Tibial artery (tissue), 4 donors: ENCODE measurements at regions not wholly inside any gene's neighbourhood (a gene's known extent, or its start where the extent isn't known, plus 50 kb on each side); places are given as distances from the start of the nearest gene placed in this dataset.

ENCODE experiments used
- DNase-seq, 2 donors: peaks; one replicate each; pipeline ENCODE4 v3.0.0-alpha.2; 2019
- H3K27ac ChIP-seq, 2 donors: fragments of 200-600 bp; sonication (generic) in 1 of 2; 1 replicate in 1 of 2; 2 replicates in 1 of 2; pipeline ENCODE4 v1.5.1; 2018 to 2019; ENCODE audit warnings: mild to moderate bottlenecking in 1 of 2
- H3K27me3 ChIP-seq, 2 donors: fragments of 200-600 bp; sonication (generic) in 1 of 2; one replicate each; pipeline versions ENCODE4 v1.5.1 to v1.6.0; 2016 to 2019
- H3K36me3 ChIP-seq, 3 donors: fragments of 200-600 bp; sonication (generic) in 2 of 3; one replicate each; pipeline ENCODE4 v1.5.1; 2016 to 2019; ENCODE audit warnings: mild to moderate bottlenecking in 2 of 3
- H3K4me1 ChIP-seq, 4 donors: fragments of 200-600 bp; sonication (generic) in 2 of 4; 1 replicate in 3 of 4; 2 replicates in 1 of 4; pipeline ENCODE4 v1.5.1; 2016 to 2019
- H3K4me3 ChIP-seq, 2 donors: fragments of 200-600 bp; sonication (generic) in 1 of 2; 1 replicate in 1 of 2; 2 replicates in 1 of 2; pipeline ENCODE4 v1.5.1; 2018 to 2019; ENCODE audit warnings: mild to moderate bottlenecking in 2 of 2
- H3K9me3 ChIP-seq, 3 donors: fragments of 200-600 bp; sonication (generic) in 1 of 3; one replicate each; pipeline ENCODE4 v1.5.1; 2016 to 2019
- CTCF ChIP-seq, 2 experiments: fragments of 200-600 bp in 1 of 2; fragments of 450-650 bp in 1 of 2; IDR thresholded peaks; one replicate each; pipeline ENCODE4 v1.5.1; 2017 to 2019; ENCODE audit warnings: antibody characterized with exemption in 2 of 2, mild to moderate bottlenecking in 1 of 2, moderate library complexity in 1 of 2
- intact Hi-C: fragments of 100-400 bp; cut with DNase I; formaldehyde crosslinking; loops from one replicate; pipeline ENCODE4 v1.15.0; 2023; ENCODE audit warnings: low total_unique reads

- DNase-seq = no peak
- TF ChIP-seq CTCF (IDR thresholded peaks at IDR 0.05) = no peak
- intact Hi-C loops = no loop called here
Observed at GRCh38 chr18:5040476-5040875, 156.6 kb downstream of the AKAIN1 start.

DNA sequence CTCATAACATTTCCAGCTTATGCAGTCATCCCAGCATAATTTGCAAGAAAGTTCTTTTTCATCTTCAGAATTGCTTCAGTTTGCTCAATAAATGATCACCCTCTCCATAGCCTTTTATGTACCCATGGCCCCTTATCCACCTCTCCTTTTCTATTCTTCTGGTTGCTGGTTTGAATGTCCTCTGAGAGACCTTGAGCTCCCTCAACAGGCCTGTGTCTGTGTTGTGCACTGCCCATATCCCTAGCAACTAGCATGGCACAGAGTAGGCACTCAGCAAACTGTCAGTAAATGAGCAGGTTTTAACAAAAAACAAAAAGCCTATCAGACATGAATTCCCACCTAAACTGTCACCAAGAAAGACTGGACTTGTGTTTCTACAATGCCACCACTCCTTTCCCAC lies 160.5 kb downstream of the AKAIN1 start:
- Histone ChIP-seq H3K27me3 (no peaks in the 10 kb centered on the region), H3K27ac (no peak overlapping the region), H3K9me3 (peaks cover 0 to 22% (median 0%) of the 10 kb centered on the region in 3 donors), H3K4me3 (no peak overlapping the region), H3K36me3 (no peaks in the 10 kb centered on the region), H3K4me1 (no peaks in the 10 kb centered on the region)
- no peak for TF ChIP-seq CTCF (IDR thresholded peaks at IDR 0.05)
- intact Hi-C loops = no loop called here
- no peak for DNase-seq

More at GRCh38 chr18:5040476-5040875, 156.6 kb downstream of the AKAIN1 start:
- H3K27ac ChIP-seq = no peak overlapping the region
- H3K27me3 ChIP-seq = no peaks in the 10 kb centered on the region
- no peaks in the 10 kb centered on the region for H3K4me1 ChIP-seq
- H3K9me3 ChIP-seq = peaks cover 0 to 6% (median 0%) of the 10 kb centered on the region in 3 donors
- H3K36me3 ChIP-seq = no peaks in the 10 kb centered on the region
- H3K4me3 ChIP-seq = no peak overlapping the region

DNA sequence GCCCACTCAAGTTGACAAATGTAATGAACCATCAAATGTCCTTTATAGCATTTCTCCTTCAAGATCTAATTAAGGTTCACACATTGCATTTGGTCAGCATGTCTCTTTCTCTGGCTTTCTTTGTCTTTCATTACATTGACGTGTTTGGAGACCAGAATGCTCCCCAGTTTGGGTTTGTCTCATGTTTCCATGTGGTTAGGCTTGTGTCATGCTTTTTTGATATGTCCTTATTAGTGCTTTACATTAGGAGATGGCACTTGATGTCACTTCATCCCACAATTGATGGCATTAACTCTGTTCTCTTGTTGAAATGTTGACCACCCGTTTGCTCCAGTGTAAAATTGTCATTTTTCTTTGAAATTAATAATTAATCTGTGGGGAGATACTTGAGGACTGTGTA lies 165.8 kb downstream of the AKAIN1 start:
- no peaks in the 10 kb centered on the region for H3K4me1 ChIP-seq
- no peak for DNase-seq
- H3K36me3 ChIP-seq = no peaks in the 10 kb centered on the region
- intact Hi-C loops = no loop called here
- H3K27me3 ChIP-seq = no peaks in the 10 kb centered on the region
- no peak overlapping the region for H3K27ac ChIP-seq
- no peak overlapping the region for H3K4me3 ChIP-seq
- no peak for TF ChIP-seq CTCF (IDR thresholded peaks at IDR 0.05)
- H3K9me3 ChIP-seq = peaks cover 0 to 21% (median 0%) of the 10 kb centered on the region in 3 donors

GRCh38 chr18:5030636-5031035 lies 166.4 kb downstream of the AKAIN1 start:
- no peak for DNase-seq

GRCh38 chr18:5029592-5029991 lies 167.5 kb downstream of the AKAIN1 start:
- no peak for TF ChIP-seq CTCF (IDR thresholded peaks at IDR 0.05)
- Histone ChIP-seq H3K4me3 (no peak overlapping the region), H3K27ac (no peak overlapping the region), H3K27me3 (no peaks in the 10 kb centered on the region), H3K9me3 (peaks cover 0 to 11% (median 0%) of the 10 kb centered on the region in 3 donors), H3K4me1 (no peaks in the 10 kb centered on the region), H3K36me3 (no peaks in the 10 kb centered on the region)
- intact Hi-C loops = loop anchor here (10.0 kb wide), 1 partner anchor 925 kb away; no protein-coding TSS in a partner anchor
- DNase-seq = no peak

More at GRCh38 chr18:5030636-5031035, 166.4 kb downstream of the AKAIN1 start:
- intact Hi-C loops = no loop called here
- Histone ChIP-seq H3K27me3 (no peaks in the 10 kb centered on the region), H3K36me3 (no peaks in the 10 kb centered on the region), H3K9me3 (peaks cover 0 to 16% (median 0%) of the 10 kb centered on the region in 3 donors), H3K4me1 (no peaks in the 10 kb centered on the region), H3K4me3 (no peak overlapping the region), H3K27ac (no peak overlapping the region)
- TF ChIP-seq CTCF (IDR thresholded peaks at IDR 0.05) = no peak

GRCh38 chr18:5024741-5025140 lies 172.3 kb downstream of the AKAIN1 start:
- no peak for TF ChIP-seq CTCF (IDR thresholded peaks at IDR 0.05)
- H3K9me3 ChIP-seq = no peaks in the 10 kb centered on the region
- H3K27ac ChIP-seq = no peak overlapping the region
- H3K36me3 ChIP-seq = no peaks in the 10 kb centered on the region
- no peaks in the 10 kb centered on the region for H3K27me3 ChIP-seq
- no peak overlapping the region for H3K4me3 ChIP-seq
- intact Hi-C loops = loop anchor here (10.0 kb wide), 1 partner anchor 920 kb away; no protein-coding TSS in a partner anchor
- no peaks in the 10 kb centered on the region for H3K4me1 ChIP-seq
- no peak for DNase-seq
